Smooth muscle cell (in vitro differentiated cells): ENCODE measurements at regions not wholly inside any gene's neighbourhood (a gene's known extent, or its start where the extent isn't known, plus 50 kb on each side); places are given as distances from the start of the nearest gene placed in this dataset.
A peak's percentile ranks its signal among the peaks of the same experiment; 100 is the strongest.

Source experiments
- DNase-seq: peaks from one replicate; lab custom pipeline; 2025; ENCODE audit not compliant: unreplicated experiment; lab: John Stamatoyannopoulos, UW
- H2AFZ ChIP-seq: fragments of 200-600 bp; sonication (generic); 2 replicates; pipeline ENCODE4 v1.6.0; 2016; ENCODE audit warnings: antibody characterized with exemption, low read depth, mild to moderate bottlenecking
- H3F3A ChIP-seq: fragments of 200-600 bp; sonication (generic); 2 replicates; pipeline ENCODE4 v1.6.0; 2017; ENCODE audit warnings: antibody characterized with exemption, low read depth
- H3K27ac ChIP-seq: fragments of 200-600 bp; sonication (generic); 2 replicates; pipeline ENCODE4 v1.5.1; 2016; ENCODE audit warnings: low read depth, mild to moderate bottlenecking
- H3K27me3 ChIP-seq: fragments of 200-600 bp; sonication (generic); 2 replicates; pipeline ENCODE4 v1.6.1; 2016; ENCODE audit warnings: low read depth, mild to moderate bottlenecking
- H3K36me3 ChIP-seq: fragments of 200-600 bp; sonication (generic); 2 replicates; pipeline ENCODE4 v1.5.1; 2016; ENCODE audit warnings: low read depth
- H3K4me1 ChIP-seq: fragments of 200-600 bp; sonication (generic); 2 replicates; pipeline ENCODE4 v1.5.1; 2016; ENCODE audit warnings: low read depth
- H3K4me2 ChIP-seq: fragments of 200-600 bp; sonication (generic); 2 replicates; pipeline ENCODE4 v1.6.0; 2016; ENCODE audit warnings: mild to moderate bottlenecking
- H3K4me3 ChIP-seq: fragments of 200-600 bp; sonication (generic); 2 replicates; pipeline ENCODE4 v1.5.1; 2016; ENCODE audit warnings: mild to moderate bottlenecking
- H3K79me2 ChIP-seq: fragments of 200-600 bp; sonication (generic); 2 replicates; pipeline ENCODE4 v1.6.0; 2016; ENCODE audit warnings: low read depth, mild to moderate bottlenecking
- H3K9ac ChIP-seq: fragments of 200-600 bp; sonication (generic); 2 replicates; pipeline ENCODE4 v1.6.0; 2016; ENCODE audit warnings: low read depth
- H3K9me3 ChIP-seq: fragments of 200-600 bp; sonication (generic); replicated peaks from 2 replicates; pipeline ENCODE4 v1.5.1; 2016; ENCODE audit warnings: low read depth
- H4K20me1 ChIP-seq: fragments of 200-600 bp; sonication (generic); 2 replicates; pipeline ENCODE4 v1.6.0; 2016; ENCODE audit warnings: low read depth
- WGBS: methylation state at CpG from one replicate; pipeline ENCODE4 v1.1.7; 2016; ENCODE audit warnings: low lambda C conversion rate; 5-methylcytosine and 5-hydroxymethylcytosine counted together
- TF ChIP-seq, protein P1 (sequence below): fragments of 200-600 bp; sonication (generic); IDR thresholded peaks from 2 replicates; pipeline ENCODE4 v1.5.1; 2017; ENCODE audit warnings: borderline replicate concordance, mild to moderate bottlenecking, antibody characterized with exemption; ENCODE audit not compliant: insufficient read depth, poor library complexity, severe bottlenecking

- Histone ChIP-seq H3K4me3 (no peak overlapping the region), H3K79me2 (no peaks in the 10 kb centered on the region), H3K9me3 (no peaks in the 10 kb centered on the region), H4K20me1 (no peaks in the 10 kb centered on the region), H3K36me3 (no peaks in the 10 kb centered on the region), H3K27me3 (no peaks in the 10 kb centered on the region), H3K27ac (no peak overlapping the region), H3K9ac (no peak overlapping the region), H2AFZ (no peak overlapping the region), H3K4me2 (no peak overlapping the region), H3F3A (peaks cover 8% of the 10 kb centered on the region), H3K4me1 (no peaks in the 10 kb centered on the region)
- TF ChIP-seq, protein P1, sequence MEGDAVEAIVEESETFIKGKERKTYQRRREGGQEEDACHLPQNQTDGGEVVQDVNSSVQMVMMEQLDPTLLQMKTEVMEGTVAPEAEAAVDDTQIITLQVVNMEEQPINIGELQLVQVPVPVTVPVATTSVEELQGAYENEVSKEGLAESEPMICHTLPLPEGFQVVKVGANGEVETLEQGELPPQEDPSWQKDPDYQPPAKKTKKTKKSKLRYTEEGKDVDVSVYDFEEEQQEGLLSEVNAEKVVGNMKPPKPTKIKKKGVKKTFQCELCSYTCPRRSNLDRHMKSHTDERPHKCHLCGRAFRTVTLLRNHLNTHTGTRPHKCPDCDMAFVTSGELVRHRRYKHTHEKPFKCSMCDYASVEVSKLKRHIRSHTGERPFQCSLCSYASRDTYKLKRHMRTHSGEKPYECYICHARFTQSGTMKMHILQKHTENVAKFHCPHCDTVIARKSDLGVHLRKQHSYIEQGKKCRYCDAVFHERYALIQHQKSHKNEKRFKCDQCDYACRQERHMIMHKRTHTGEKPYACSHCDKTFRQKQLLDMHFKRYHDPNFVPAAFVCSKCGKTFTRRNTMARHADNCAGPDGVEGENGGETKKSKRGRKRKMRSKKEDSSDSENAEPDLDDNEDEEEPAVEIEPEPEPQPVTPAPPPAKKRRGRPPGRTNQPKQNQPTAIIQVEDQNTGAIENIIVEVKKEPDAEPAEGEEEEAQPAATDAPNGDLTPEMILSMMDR, result no peak
- DNase-seq, result no peak
- 77% methylated on average over 9 of the region's 9 CpGs for WGBS
Measured at GRCh38 chr3:161852744-161853143, 356.1 kb downstream of the OTOL1 start.

- Histone ChIP-seq H2AFZ (peak overlapping the region; percentile 75), H3K4me2 (peak overlapping the region; percentile 39), H3K4me3 (no peak overlapping the region), H3K4me1 (no peaks in the 10 kb centered on the region), H4K20me1 (no peaks in the 10 kb centered on the region), H3K9me3 (no peaks in the 10 kb centered on the region), H3K36me3 (no peaks in the 10 kb centered on the region), H3K27ac (peak overlapping the region; percentile 71), H3K79me2 (no peaks in the 10 kb centered on the region), H3K27me3 (no peaks in the 10 kb centered on the region), H3F3A (peaks cover 8% of the 10 kb centered on the region), H3K9ac (peak overlapping the region; percentile 22)
- peak; percentile 13 for DNase-seq
- WGBS, result 34% methylated on average over 7 of the region's 7 CpGs
- TF ChIP-seq, protein P1, result peak; percentile 47
Measured at GRCh38 chr3:161854232-161854771, 357.7 kb downstream of the OTOL1 start.

- no peaks in the 10 kb centered on the region for H3K4me1 ChIP-seq
- H3K36me3 ChIP-seq, result no peaks in the 10 kb centered on the region
- no peak overlapping the region for H3K27ac ChIP-seq
- 92% methylated on average over 4 of the region's 4 CpGs for WGBS
- no peak overlapping the region for H2AFZ ChIP-seq
- H3K4me3 ChIP-seq, result no peak overlapping the region
- no peaks in the 10 kb centered on the region for H3K79me2 ChIP-seq
- no peaks in the 10 kb centered on the region for H3K9me3 ChIP-seq
- no peak overlapping the region for H3K9ac ChIP-seq
- DNase-seq, result no peak
- peaks cover 3% of the 10 kb centered on the region for H3F3A ChIP-seq
- TF ChIP-seq, protein P1, result no peak
- H4K20me1 ChIP-seq, result no peaks in the 10 kb centered on the region
- H3K27me3 ChIP-seq, result no peaks in the 10 kb centered on the region
- no peak overlapping the region for H3K4me2 ChIP-seq
Measured at GRCh38 chr3:161859057-161859456, 362.4 kb downstream of the OTOL1 start.

- Histone ChIP-seq H3K79me2 (no peaks in the 10 kb centered on the region), H3K36me3 (no peaks in the 10 kb centered on the region), H3K27ac (no peak overlapping the region), H3K9ac (no peak overlapping the region), H3K4me3 (no peak overlapping the region), H4K20me1 (no peaks in the 10 kb centered on the region), H3K27me3 (no peaks in the 10 kb centered on the region), H3F3A (no peaks in the 10 kb centered on the region), H3K9me3 (no peaks in the 10 kb centered on the region), H3K4me2 (peak overlapping the region; percentile 17), H3K4me1 (no peaks in the 10 kb centered on the region), H2AFZ (peak overlapping the region; percentile 56)
- TF ChIP-seq, protein P1, result no peak
- WGBS, result 30% methylated on average over 4 of the region's 4 CpGs
- no peak for DNase-seq
Measured at GRCh38 chr3:161859865-161860450, 363.4 kb downstream of the OTOL1 start.
